Activated naive CD4-positive, alpha-beta T cell treated with anti-CD3 and anti-CD28 coated beads for 36 hours (primary cell): ENCODE measurements at regions not wholly inside any gene's neighbourhood (a gene's known extent, or its start where the extent isn't known, plus 50 kb on each side); places are given as distances from the start of the nearest gene placed in this dataset.

ENCODE experiments used
- CTCF ChIA-PET: fragments of 350-600 bp; sonication (Branson Sonifier 250); formaldehyde crosslinking; loops from one replicate; lab custom pipeline; 2021; ENCODE audit warnings: antibody characterized with exemption; lab: Charles Lee
- DNase-seq: peaks from one replicate; pipeline ENCODE4 v3.0.0-alpha.2; 2020
- H3K27ac Mint-ChIP-seq: one replicate; pipeline ENCODE4 v1.8.0; 2021; ENCODE audit warnings: mild to moderate bottlenecking, mixed read lengths
- H3K27me3 Mint-ChIP-seq: one replicate; pipeline ENCODE4 v1.8.0; 2021; ENCODE audit warnings: low read depth, mixed read lengths
- H3K36me3 Mint-ChIP-seq: one replicate; pipeline ENCODE4 v1.8.0; 2021; ENCODE audit warnings: low read depth, mixed read lengths
- H3K4me1 Mint-ChIP-seq: one replicate; pipeline ENCODE4 v1.8.0; 2021; ENCODE audit warnings: low read depth, mixed read lengths
- H3K4me3 Mint-ChIP-seq: one replicate; pipeline ENCODE4 v1.8.0; 2021; ENCODE audit warnings: mild to moderate bottlenecking, moderate library complexity, mixed read lengths
- H3K9me3 Mint-ChIP-seq: one replicate; pipeline ENCODE4 v1.8.0; 2021; ENCODE audit warnings: mixed read lengths
- intact Hi-C: fragments of 100-400 bp; cut with micrococcal nuclease; formaldehyde crosslinking; loops from one replicate; pipeline ENCODE4 v1.15.1; 2023

GRCh38 chr2:117091041-117091837, 723.3 kb upstream of the DDX18 start:
- intact Hi-C loops, result no loop called here
- Mint-ChIP-seq H3K36me3 (no peaks in the 10 kb centered on the region), H3K27ac (no peak overlapping the region), H3K27me3 (no peaks in the 10 kb centered on the region), H3K9me3 (peaks cover 5% of the 10 kb centered on the region), H3K4me1 (no peaks in the 10 kb centered on the region), H3K4me3 (no peak overlapping the region)
- CTCF ChIA-PET, result no interaction called here
- no peak for DNase-seq

- H3K36me3 Mint-ChIP-seq, result no peaks in the 10 kb centered on the region
- DNase-seq, result no peak
- H3K9me3 Mint-ChIP-seq, result peaks cover 8% of the 10 kb centered on the region
Measured at GRCh38 chr2:117101613-117102012, 712.9 kb upstream of the DDX18 start.

GRCh38 chr2:117108741-117109267, 705.7 kb upstream of the DDX18 start:
- H3K9me3 Mint-ChIP-seq, result peaks cover 17% of the 10 kb centered on the region
- no peaks in the 10 kb centered on the region for H3K36me3 Mint-ChIP-seq
- no peaks in the 10 kb centered on the region for H3K4me1 Mint-ChIP-seq
- no peak overlapping the region for H3K4me3 Mint-ChIP-seq
- H3K27me3 Mint-ChIP-seq, result no peaks in the 10 kb centered on the region
- DNase-seq, result no peak
- CTCF ChIA-PET, result no interaction called here
- intact Hi-C loops, result no loop called here
- no peak overlapping the region for H3K27ac Mint-ChIP-seq

More at GRCh38 chr2:117101613-117102012, 712.9 kb upstream of the DDX18 start:
- intact Hi-C loops, result no loop called here
- Mint-ChIP-seq H3K27ac (no peak overlapping the region), H3K27me3 (no peaks in the 10 kb centered on the region), H3K4me1 (no peaks in the 10 kb centered on the region), H3K4me3 (no peak overlapping the region)
- CTCF ChIA-PET, result interaction anchor here (0.6 kb wide), 1 partner anchor 370 kb away, joined by 3 read pairs; no protein-coding TSS in a partner anchor

GRCh38 chr2:117118994-117119393, 695.5 kb upstream of the DDX18 start:
- intact Hi-C loops, result no loop called here
- no peak overlapping the region for H3K27ac Mint-ChIP-seq
- H3K9me3 Mint-ChIP-seq, result peaks cover 6% of the 10 kb centered on the region
- DNase-seq, result no peak
- H3K4me3 Mint-ChIP-seq, result no peak overlapping the region
- no peaks in the 10 kb centered on the region for H3K36me3 Mint-ChIP-seq
- H3K4me1 Mint-ChIP-seq, result no peaks in the 10 kb centered on the region
- no peaks in the 10 kb centered on the region for H3K27me3 Mint-ChIP-seq
- CTCF ChIA-PET, result no interaction called here

GRCh38 chr2:117123362-117123761, 691.1 kb upstream of the DDX18 start:
- no peaks in the 10 kb centered on the region for H3K27me3 Mint-ChIP-seq
- no peak for DNase-seq
- H3K27ac Mint-ChIP-seq, result no peak overlapping the region
- no peak overlapping the region for H3K4me3 Mint-ChIP-seq
- CTCF ChIA-PET, result no interaction called here
- no peaks in the 10 kb centered on the region for H3K36me3 Mint-ChIP-seq
- H3K4me1 Mint-ChIP-seq, result no peaks in the 10 kb centered on the region
- intact Hi-C loops, result no loop called here
- H3K9me3 Mint-ChIP-seq, result peaks cover 7% of the 10 kb centered on the region

- Mint-ChIP-seq H3K36me3 (no peaks in the 10 kb centered on the region), H3K27me3 (no peaks in the 10 kb centered on the region), H3K27ac (no peak overlapping the region), H3K4me1 (no peaks in the 10 kb centered on the region), H3K9me3 (peaks cover 2% of the 10 kb centered on the region), H3K4me3 (no peak overlapping the region)
- CTCF ChIA-PET, result no interaction called here
- intact Hi-C loops, result no loop called here
- no peak for DNase-seq
Measured at GRCh38 chr2:117126656-117127055, 687.8 kb upstream of the DDX18 start.

- Mint-ChIP-seq H3K9me3 (peaks cover 2% of the 10 kb centered on the region), H3K4me1 (no peaks in the 10 kb centered on the region), H3K36me3 (no peaks in the 10 kb centered on the region), H3K27ac (no peak overlapping the region), H3K27me3 (no peaks in the 10 kb centered on the region), H3K4me3 (no peak overlapping the region)
- no peak for DNase-seq
- CTCF ChIA-PET, result no interaction called here
- intact Hi-C loops, result no loop called here
Measured at GRCh38 chr2:117127680-117128079, 686.8 kb upstream of the DDX18 start.

- CTCF ChIA-PET, result no interaction called here
- Mint-ChIP-seq H3K36me3 (no peaks in the 10 kb centered on the region), H3K4me1 (no peaks in the 10 kb centered on the region), H3K27ac (no peak overlapping the region), H3K4me3 (no peak overlapping the region), H3K27me3 (no peaks in the 10 kb centered on the region), H3K9me3 (peaks cover 2% of the 10 kb centered on the region)
- DNase-seq, result no peak
- intact Hi-C loops, result no loop called here
Measured at GRCh38 chr2:117128461-117128860, 686.0 kb upstream of the DDX18 start.

- intact Hi-C loops, result no loop called here
- Mint-ChIP-seq H3K27ac (no peak overlapping the region), H3K27me3 (no peaks in the 10 kb centered on the region), H3K36me3 (no peaks in the 10 kb centered on the region), H3K4me3 (no peak overlapping the region), H3K9me3 (peaks cover 3% of the 10 kb centered on the region), H3K4me1 (no peaks in the 10 kb centered on the region)
- CTCF ChIA-PET, result no interaction called here
- DNase-seq, result no peak
Measured at GRCh38 chr2:117137371-117137770, 677.1 kb upstream of the DDX18 start.

GRCh38 chr2:117169036-117169765, 645.3 kb upstream of the DDX18 start:
- CTCF ChIA-PET, result no interaction called here
- intact Hi-C loops, result no loop called here
- H3K9me3 Mint-ChIP-seq, result peaks cover 13% of the 10 kb centered on the region
- H3K4me1 Mint-ChIP-seq, result no peaks in the 10 kb centered on the region
- no peak overlapping the region for H3K27ac Mint-ChIP-seq
- no peaks in the 10 kb centered on the region for H3K36me3 Mint-ChIP-seq
- no peak overlapping the region for H3K4me3 Mint-ChIP-seq
- H3K27me3 Mint-ChIP-seq, result no peaks in the 10 kb centered on the region
- DNase-seq, result no peak

GRCh38 chr2:117170897-117171296, 643.6 kb upstream of the DDX18 start:
- no peak overlapping the region for H3K27ac Mint-ChIP-seq
- H3K27me3 Mint-ChIP-seq, result no peaks in the 10 kb centered on the region
- H3K36me3 Mint-ChIP-seq, result no peaks in the 10 kb centered on the region
- H3K4me1 Mint-ChIP-seq, result no peaks in the 10 kb centered on the region
- no peak for DNase-seq
- peaks cover 15% of the 10 kb centered on the region for H3K9me3 Mint-ChIP-seq
- CTCF ChIA-PET, result no interaction called here
- intact Hi-C loops, result no loop called here
- no peak overlapping the region for H3K4me3 Mint-ChIP-seq

- H3K4me1 Mint-ChIP-seq, result no peaks in the 10 kb centered on the region
- no peaks in the 10 kb centered on the region for H3K27me3 Mint-ChIP-seq
- no peak for DNase-seq
- H3K36me3 Mint-ChIP-seq, result no peaks in the 10 kb centered on the region
- CTCF ChIA-PET, result interaction anchor here (0.6 kb wide), 1 partner anchor 234 kb away, joined by 3 read pairs; no protein-coding TSS in a partner anchor
- H3K9me3 Mint-ChIP-seq, result peaks cover 4% of the 10 kb centered on the region
- intact Hi-C loops, result no loop called here
- H3K4me3 Mint-ChIP-seq, result no peak overlapping the region
- H3K27ac Mint-ChIP-seq, result no peak overlapping the region
Measured at GRCh38 chr2:117179405-117179804, 635.1 kb upstream of the DDX18 start.
